Activated naive CD4-positive, alpha-beta T cell treated with anti-CD3 and anti-CD28 coated beads, Interleukin-2, amount 50 U/mL, for 72 hours (primary cell): ENCODE measurements at regions not wholly inside any gene's neighbourhood (a gene's known extent, or its start where the extent isn't known, plus 50 kb on each side); places are given as distances from the start of the nearest gene placed in this dataset.
"Not testable (repeated sequence)": the region's sequence is repeated elsewhere in the genome, so short reads cannot be mapped to it uniquely, and the experiment has no call there.

ENCODE experiments used
- ATAC-seq, 2 donors: fragments of 150-1000 bp; cut with Tn5 transposase; 2 replicates each; pipeline ENCODE4 v1.10.0; 2021; ENCODE audit warnings: mild to moderate bottlenecking in 2 of 2, moderate library complexity in 2 of 2
- DNase-seq, 2 donors: peaks; one replicate each; pipeline ENCODE4 v3.0.0; 2021 to 2022; ENCODE audit warnings: low spot score in 2 of 2
- H3K27ac Mint-ChIP-seq, 2 donors: one replicate each; pipeline ENCODE4 v1.8.0; 2022; ENCODE audit warnings: mild to moderate bottlenecking in 2 of 2, mixed read lengths in 2 of 2
- H3K36me3 Mint-ChIP-seq, 2 donors: one replicate each; pipeline ENCODE4 v1.8.0; 2022; ENCODE audit warnings: mixed read lengths in 2 of 2
- H3K9me3 Mint-ChIP-seq, 2 donors: one replicate each; pipeline ENCODE4 v1.8.0; 2022; ENCODE audit warnings: mixed read lengths in 2 of 2

GRCh38 chr13:42492372-42492920 lies 81.5 kb upstream of the TNFSF11 start:
- Mint-ChIP-seq H3K27ac (no peak overlapping the region), H3K36me3 (peaks cover 0 to 6% of the 10 kb centered on the region in 2 donors), H3K9me3 (peaks cover 4% of the 10 kb centered on the region in 2 donors)
- no peak for DNase-seq
- no peak for ATAC-seq

GRCh38 chr13:42494157-42494556 lies 79.8 kb upstream of the TNFSF11 start:
- H3K9me3 Mint-ChIP-seq = peaks cover 4% of the 10 kb centered on the region in 2 donors
- peaks cover 0 to 6% of the 10 kb centered on the region in 2 donors for H3K36me3 Mint-ChIP-seq
- DNase-seq (no peak), ATAC-seq (peak in 1 of 2 donors; percentile 12)
- peak overlapping the region in 1 of 2 donors; percentile 75 for H3K27ac Mint-ChIP-seq

DNA sequence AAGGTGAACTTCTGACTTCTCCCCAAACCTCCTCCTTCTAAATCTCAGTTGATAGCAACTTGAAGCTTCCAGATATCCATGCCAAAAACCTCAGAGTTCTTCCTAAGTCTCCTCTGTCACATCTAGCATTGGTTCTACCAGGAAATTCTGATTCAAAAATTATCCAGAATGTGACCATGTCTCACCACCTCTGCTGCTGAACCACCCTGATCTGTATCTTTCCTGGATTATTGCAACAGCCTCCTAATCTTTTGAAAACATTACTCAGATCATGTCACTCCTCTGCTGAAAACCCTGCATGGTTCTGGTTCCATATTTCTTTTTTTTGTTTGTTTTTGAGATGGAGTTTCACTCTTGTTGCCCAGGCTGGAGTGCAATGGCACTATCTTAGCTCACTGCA lies 78.7 kb upstream of the TNFSF11 start:
- Mint-ChIP-seq H3K36me3 (peaks cover 0 to 6% of the 10 kb centered on the region in 2 donors), H3K9me3 (peaks cover 4% of the 10 kb centered on the region in 2 donors), H3K27ac (peak overlapping the region; percentile 1 to 75)
- no peak for DNase-seq
- ATAC-seq = peak; percentile 4 to 24

GRCh38 chr13:42495751-42496150 lies 78.2 kb upstream of the TNFSF11 start:
- ATAC-seq (no peak), DNase-seq (no peak)
- Mint-ChIP-seq H3K9me3 (peaks cover 4% of the 10 kb centered on the region in 2 donors), H3K36me3 (peaks cover 0 to 6% of the 10 kb centered on the region in 2 donors), H3K27ac (peak overlapping the region in 1 of 2 donors; percentile 75)

- DNase-seq, H3K9me3 Mint-ChIP-seq, H3K36me3 Mint-ChIP-seq: not testable (repeated sequence)
- peak overlapping the region; percentile 75 to 87 for H3K27ac Mint-ChIP-seq
- ATAC-seq = peak; percentile 59 to 79
Measured at GRCh38 chr13:42496926-42497554, 76.9 kb upstream of the TNFSF11 start.

DNA sequence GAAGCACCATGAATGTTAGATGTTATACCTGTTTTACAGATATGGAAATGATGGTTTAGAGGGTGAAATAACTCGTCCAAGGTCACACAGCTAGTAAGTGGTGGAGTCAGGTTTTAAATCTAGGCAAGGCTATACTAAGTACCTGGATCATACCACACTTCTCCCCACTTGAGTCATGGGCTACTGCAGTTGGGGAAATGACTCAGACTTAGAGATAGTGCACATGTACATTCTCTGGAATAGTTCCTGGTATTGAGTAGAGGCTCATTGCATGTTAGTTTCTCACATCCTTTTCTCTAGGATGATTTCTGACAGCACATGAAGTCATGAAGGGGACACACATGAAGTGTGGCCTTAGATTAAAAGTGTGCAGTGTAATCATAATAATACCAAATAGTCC lies 76.2 kb upstream of the TNFSF11 start:
- Mint-ChIP-seq H3K36me3 (peaks cover 0 to 6% of the 10 kb centered on the region in 2 donors), H3K27ac (peak overlapping the region; percentile 75 to 87), H3K9me3 (peaks cover 4 to 8% of the 10 kb centered on the region in 2 donors)
- DNase-seq = peak in 1 of 2 donors; percentile 20
- peak; percentile 92 to 95 for ATAC-seq

DNA sequence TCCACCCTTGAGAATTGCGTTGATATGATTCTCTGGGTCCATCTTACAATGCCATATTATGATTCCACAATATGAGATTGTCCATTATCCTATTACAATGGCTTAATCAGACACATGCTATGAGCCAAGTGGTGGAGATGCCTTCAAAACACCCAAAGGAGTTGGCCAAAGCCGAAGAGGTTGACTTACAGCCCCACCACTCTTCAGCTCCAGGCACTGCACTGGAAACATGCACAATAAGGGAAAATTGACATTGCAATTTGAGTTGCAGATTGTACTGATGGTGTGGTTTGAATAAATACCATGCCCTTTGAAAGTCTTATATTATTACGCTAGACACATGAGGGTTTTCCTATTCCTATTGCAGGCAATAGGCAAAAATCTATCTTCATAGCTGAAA lies 75.4 kb upstream of the TNFSF11 start:
- DNase-seq (no peak), ATAC-seq (no peak)
- H3K36me3 Mint-ChIP-seq = peaks cover 0 to 6% of the 10 kb centered on the region in 2 donors
- H3K9me3 Mint-ChIP-seq = peaks cover 4 to 8% of the 10 kb centered on the region in 2 donors
- H3K27ac Mint-ChIP-seq = no peak overlapping the region
